Type B pancreatic cell (in vitro differentiated cells): ENCODE measurements at regions not wholly inside any gene's neighbourhood (a gene's known extent, or its start where the extent isn't known, plus 50 kb on each side); places are given as distances from the start of the nearest gene placed in this dataset.
"Not testable (repeated sequence)": the region's sequence is repeated elsewhere in the genome, so short reads cannot be mapped to it uniquely, and the experiment has no call there.

Source experiments
- DNase-seq: peaks from one replicate; pipeline ENCODE4 v3.0.0; 2021; ENCODE audit warnings: mixed read lengths; ENCODE audit not compliant: unreplicated experiment; ENCODE audit errors: extremely low spot score
- H3K27ac Mint-ChIP-seq: 2 replicates; pipeline ENCODE4 v1.8.0; 2021; ENCODE audit warnings: mild to moderate bottlenecking, mixed read lengths
- H3K27me3 Mint-ChIP-seq: 2 replicates; pipeline ENCODE4 v1.8.0; 2021; ENCODE audit warnings: mixed read lengths
- H3K36me3 Mint-ChIP-seq: 2 replicates; pipeline ENCODE4 v1.8.0; 2021; ENCODE audit warnings: mixed read lengths
- H3K4me1 Mint-ChIP-seq: one replicate; pipeline ENCODE4 v1.8.0; 2021; ENCODE audit warnings: mixed read lengths; ENCODE audit not compliant: unreplicated experiment
- H3K4me3 Mint-ChIP-seq: 2 replicates; pipeline ENCODE4 v1.8.0; 2021; ENCODE audit warnings: mild to moderate bottlenecking, mixed read lengths
- H3K9me3 Mint-ChIP-seq: 2 replicates; pipeline ENCODE4 v1.8.0; 2021; ENCODE audit warnings: mixed read lengths
- TF ChIP-seq, protein P1 (sequence below): fragments of 200-600 bp; sonication (generic); conservative IDR thresholded peaks from 2 replicates; pipeline ENCODE4 v1.5.0; 2021; ENCODE audit warnings: antibody characterized with exemption, mild to moderate bottlenecking

DNA sequence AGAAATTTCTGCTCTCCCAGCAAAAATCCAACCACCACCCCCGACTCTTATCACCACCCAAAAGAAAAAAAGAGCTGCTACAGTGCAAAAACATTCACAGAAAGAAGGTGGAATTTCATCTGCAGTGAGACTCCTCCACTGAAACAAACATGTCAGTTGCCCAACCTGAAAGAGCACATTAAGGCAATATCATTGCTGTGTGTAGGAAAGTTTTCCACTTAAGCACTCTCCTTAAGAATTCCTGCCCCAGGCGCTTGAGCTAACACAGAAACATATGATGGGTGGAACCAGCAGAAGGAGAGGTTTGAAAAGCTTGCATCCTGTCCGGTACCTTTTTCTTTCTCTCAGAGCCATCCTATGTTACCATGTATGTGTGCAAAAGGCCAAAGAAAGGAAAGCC, 200.8 kb upstream of the GADL1 start:
- DNase-seq: no peak
- H3K36me3 Mint-ChIP-seq: no peaks in the 10 kb centered on the region
- TF ChIP-seq, protein P1, sequence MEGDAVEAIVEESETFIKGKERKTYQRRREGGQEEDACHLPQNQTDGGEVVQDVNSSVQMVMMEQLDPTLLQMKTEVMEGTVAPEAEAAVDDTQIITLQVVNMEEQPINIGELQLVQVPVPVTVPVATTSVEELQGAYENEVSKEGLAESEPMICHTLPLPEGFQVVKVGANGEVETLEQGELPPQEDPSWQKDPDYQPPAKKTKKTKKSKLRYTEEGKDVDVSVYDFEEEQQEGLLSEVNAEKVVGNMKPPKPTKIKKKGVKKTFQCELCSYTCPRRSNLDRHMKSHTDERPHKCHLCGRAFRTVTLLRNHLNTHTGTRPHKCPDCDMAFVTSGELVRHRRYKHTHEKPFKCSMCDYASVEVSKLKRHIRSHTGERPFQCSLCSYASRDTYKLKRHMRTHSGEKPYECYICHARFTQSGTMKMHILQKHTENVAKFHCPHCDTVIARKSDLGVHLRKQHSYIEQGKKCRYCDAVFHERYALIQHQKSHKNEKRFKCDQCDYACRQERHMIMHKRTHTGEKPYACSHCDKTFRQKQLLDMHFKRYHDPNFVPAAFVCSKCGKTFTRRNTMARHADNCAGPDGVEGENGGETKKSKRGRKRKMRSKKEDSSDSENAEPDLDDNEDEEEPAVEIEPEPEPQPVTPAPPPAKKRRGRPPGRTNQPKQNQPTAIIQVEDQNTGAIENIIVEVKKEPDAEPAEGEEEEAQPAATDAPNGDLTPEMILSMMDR: no peak
- peaks cover 16% of the 10 kb centered on the region for H3K4me1 Mint-ChIP-seq
- no peak overlapping the region for H3K4me3 Mint-ChIP-seq
- no peaks in the 10 kb centered on the region for H3K27me3 Mint-ChIP-seq
- H3K27ac Mint-ChIP-seq: no peak overlapping the region
- H3K9me3 Mint-ChIP-seq: no peaks in the 10 kb centered on the region

DNA sequence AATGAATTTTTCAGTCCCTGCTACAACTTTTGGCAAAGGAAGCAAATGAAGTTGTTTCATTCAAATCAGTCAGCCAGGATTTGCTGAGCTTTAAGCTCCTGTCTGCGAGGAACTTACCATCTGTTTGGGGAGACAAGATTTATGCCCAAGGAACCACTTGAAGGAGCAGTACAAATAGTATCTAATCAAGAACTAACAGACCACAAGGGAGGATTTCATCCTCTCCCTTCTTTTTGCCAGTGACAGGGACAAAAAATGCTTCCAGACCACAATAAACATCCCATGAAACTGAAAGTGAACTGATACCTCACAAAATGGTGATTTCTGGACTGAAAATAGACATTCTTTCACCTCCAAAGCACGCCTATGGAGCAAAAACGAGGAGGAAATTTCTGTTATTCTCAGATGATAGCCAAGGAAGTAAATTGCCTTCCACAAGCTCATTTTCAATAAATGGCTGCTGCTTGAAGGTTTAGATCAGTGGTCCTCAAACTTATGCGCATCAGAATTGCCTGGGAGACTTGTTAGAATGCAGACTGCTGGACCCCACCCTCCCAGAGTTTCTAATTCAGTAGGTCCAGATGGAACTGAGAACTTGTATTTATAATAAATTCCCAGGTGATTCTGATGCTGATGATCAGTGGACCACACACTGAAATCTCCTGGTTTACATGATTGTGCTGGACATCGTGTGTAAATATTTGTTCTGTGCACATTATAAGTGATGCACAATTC, 202.4 kb upstream of the GADL1 start:
- DNase-seq: no peak
- no peaks in the 10 kb centered on the region for H3K27me3 Mint-ChIP-seq
- TF ChIP-seq, protein P1: no peak
- H3K36me3 Mint-ChIP-seq: no peaks in the 10 kb centered on the region
- peaks cover 17% of the 10 kb centered on the region for H3K4me1 Mint-ChIP-seq
- no peak overlapping the region for H3K27ac Mint-ChIP-seq
- H3K9me3 Mint-ChIP-seq: peaks cover 4% of the 10 kb centered on the region
- no peak overlapping the region for H3K4me3 Mint-ChIP-seq

DNA sequence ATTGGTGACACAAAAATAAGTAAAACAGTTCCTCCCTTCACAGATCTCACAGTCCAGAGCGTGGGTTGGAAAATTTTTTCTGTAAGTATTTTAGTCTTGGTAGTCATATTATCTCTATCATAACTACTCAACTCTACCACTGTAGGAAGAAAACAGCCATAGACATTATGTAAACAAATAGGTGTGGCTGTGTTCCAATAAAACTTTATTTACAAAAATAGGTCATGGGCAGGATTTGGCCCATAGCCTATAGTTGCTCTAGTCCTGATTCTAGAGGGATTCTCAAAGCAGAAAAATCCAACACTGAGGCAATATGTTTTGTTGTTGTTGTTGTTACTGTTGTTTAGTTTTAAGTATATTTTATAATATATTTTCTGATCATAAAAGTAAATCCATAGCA, 206.1 kb upstream of the GADL1 start:
- no peaks in the 10 kb centered on the region for H3K36me3 Mint-ChIP-seq
- no peak overlapping the region for H3K27ac Mint-ChIP-seq
- H3K27me3 Mint-ChIP-seq: no peaks in the 10 kb centered on the region
- DNase-seq: no peak
- H3K4me1 Mint-ChIP-seq: peaks cover 4% of the 10 kb centered on the region
- TF ChIP-seq, protein P1: no peak
- H3K9me3 Mint-ChIP-seq: peaks cover 12% of the 10 kb centered on the region
- H3K4me3 Mint-ChIP-seq: no peak overlapping the region

DNA sequence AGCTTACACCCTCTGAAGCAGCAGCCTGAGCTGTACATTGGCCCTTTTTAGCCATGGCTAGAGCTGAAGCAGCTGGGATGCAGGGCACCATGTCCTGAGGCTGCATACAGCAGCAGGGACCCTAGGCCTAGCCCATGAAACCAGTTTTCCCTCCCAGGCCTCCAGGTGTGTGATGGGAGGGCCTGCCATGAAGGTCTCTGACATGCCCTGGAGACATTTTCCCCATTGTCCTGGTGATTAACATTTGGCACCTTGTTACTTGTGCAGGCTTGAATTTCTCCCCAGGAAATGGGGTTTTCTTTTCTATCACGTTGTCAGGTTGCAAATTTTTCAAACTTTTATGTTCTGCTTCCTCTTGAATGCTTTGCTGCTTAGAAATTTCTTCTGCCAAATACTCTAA, 206.8 kb upstream of the GADL1 start:
- H3K27ac Mint-ChIP-seq, DNase-seq, H3K36me3 Mint-ChIP-seq, H3K27me3 Mint-ChIP-seq, H3K4me1 Mint-ChIP-seq, H3K4me3 Mint-ChIP-seq: not testable (repeated sequence)
- peaks cover 12% of the 10 kb centered on the region for H3K9me3 Mint-ChIP-seq

DNA sequence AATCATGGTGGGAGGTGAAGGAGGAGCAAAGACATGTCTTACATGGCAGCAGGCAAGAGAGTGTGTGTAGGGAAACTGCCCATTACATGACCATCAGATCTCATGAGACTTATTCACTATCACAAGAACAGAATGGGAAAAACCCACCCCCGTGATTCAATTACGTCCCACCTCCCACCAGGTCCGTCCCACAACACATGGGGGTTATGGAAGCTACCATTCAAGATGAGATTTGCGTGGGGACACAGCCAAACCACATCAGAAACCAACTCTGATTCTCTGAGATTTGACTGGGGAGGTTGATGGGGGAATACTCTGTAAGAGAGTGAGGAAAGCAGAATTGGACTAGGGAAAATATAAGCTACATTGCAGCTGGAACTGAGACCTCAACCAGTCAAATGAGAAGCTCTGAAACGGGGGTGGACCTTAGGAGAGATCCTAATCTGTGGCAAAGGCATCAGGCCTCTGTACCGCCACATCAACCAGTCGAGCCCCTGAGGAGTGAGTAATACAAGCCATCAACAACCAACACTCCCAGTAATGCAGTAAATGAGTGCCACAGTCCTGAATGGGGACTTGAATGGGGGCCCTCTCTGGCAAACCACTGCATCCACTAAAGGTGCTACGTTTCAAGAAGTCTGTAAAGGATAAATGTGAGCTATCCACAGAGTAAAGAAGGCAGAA, 207.9 kb upstream of the GADL1 start:
- H3K4me1 Mint-ChIP-seq: peaks cover 14% of the 10 kb centered on the region
- no peak for DNase-seq
- TF ChIP-seq, protein P1: no peak
- H3K27me3 Mint-ChIP-seq: no peaks in the 10 kb centered on the region
- peaks cover 12% of the 10 kb centered on the region for H3K9me3 Mint-ChIP-seq
- H3K27ac Mint-ChIP-seq: no peak overlapping the region
- no peaks in the 10 kb centered on the region for H3K36me3 Mint-ChIP-seq
- no peak overlapping the region for H3K4me3 Mint-ChIP-seq

DNA sequence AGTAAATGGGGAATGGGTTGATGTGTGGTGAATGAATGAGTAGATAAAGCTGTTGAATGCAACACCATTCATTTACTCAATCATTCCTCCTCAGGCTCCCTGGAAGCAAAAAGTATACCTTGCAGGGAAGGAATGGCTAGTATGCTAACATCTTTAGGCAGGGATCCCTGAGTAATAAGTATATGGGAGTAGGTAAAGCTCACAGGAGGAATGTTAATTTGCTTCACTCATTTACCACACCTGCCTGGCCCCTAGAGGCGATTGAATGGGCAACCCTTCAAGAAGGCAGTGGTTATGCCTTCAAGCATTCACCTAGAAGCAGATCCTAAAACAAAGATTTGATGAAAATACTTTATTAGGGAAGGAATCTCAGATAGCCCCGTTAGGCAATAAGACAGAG, 208.7 kb upstream of the GADL1 start:
- no peaks in the 10 kb centered on the region for H3K36me3 Mint-ChIP-seq
- TF ChIP-seq, protein P1: no peak
- H3K27me3 Mint-ChIP-seq: no peaks in the 10 kb centered on the region
- no peak overlapping the region for H3K4me3 Mint-ChIP-seq
- DNase-seq: no peak
- peaks cover 14% of the 10 kb centered on the region for H3K4me1 Mint-ChIP-seq
- H3K27ac Mint-ChIP-seq: no peak overlapping the region
- H3K9me3 Mint-ChIP-seq: peaks cover 12% of the 10 kb centered on the region
